ENCODE measurements at regions not wholly inside any gene's neighbourhood (a gene's known extent, or its start where the extent isn't known, plus 50 kb on each side); places are given as distances from the start of the nearest gene placed in this dataset.

- no peak overlapping the region for H2AFZ ChIP-seq
- no peak overlapping the region for H3K4me3 ChIP-seq (ENCODE audit: low read depth, low read length)
- no peak overlapping the region for H3K4me2 ChIP-seq (ENCODE audit: low read length)
- H3K27ac ChIP-seq = no peak overlapping the region
- H3K4me1 ChIP-seq = no peaks in the 10 kb centered on the region
- no peaks in the 10 kb centered on the region for H3K79me2 ChIP-seq
- H3K9ac ChIP-seq = no peak overlapping the region
- no peaks in the 10 kb centered on the region for H3K36me3 ChIP-seq (ENCODE audit: control insufficient read depth, insufficient read depth, low read length)
- no peaks in the 10 kb centered on the region for H3K27me3 ChIP-seq (ENCODE audit: control insufficient read depth, insufficient read depth, low read length)
- H3K9me3 ChIP-seq (ENCODE audit: control insufficient read depth, low read length) = no peaks in the 10 kb centered on the region
- TF ChIP-seq, protein P1, sequence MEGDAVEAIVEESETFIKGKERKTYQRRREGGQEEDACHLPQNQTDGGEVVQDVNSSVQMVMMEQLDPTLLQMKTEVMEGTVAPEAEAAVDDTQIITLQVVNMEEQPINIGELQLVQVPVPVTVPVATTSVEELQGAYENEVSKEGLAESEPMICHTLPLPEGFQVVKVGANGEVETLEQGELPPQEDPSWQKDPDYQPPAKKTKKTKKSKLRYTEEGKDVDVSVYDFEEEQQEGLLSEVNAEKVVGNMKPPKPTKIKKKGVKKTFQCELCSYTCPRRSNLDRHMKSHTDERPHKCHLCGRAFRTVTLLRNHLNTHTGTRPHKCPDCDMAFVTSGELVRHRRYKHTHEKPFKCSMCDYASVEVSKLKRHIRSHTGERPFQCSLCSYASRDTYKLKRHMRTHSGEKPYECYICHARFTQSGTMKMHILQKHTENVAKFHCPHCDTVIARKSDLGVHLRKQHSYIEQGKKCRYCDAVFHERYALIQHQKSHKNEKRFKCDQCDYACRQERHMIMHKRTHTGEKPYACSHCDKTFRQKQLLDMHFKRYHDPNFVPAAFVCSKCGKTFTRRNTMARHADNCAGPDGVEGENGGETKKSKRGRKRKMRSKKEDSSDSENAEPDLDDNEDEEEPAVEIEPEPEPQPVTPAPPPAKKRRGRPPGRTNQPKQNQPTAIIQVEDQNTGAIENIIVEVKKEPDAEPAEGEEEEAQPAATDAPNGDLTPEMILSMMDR (IDR thresholded peaks at IDR 0.05) = no peak
Measured at GRCh38 chr21:41670056-41670805, 96.6 kb downstream of the RIPK4 start.

DNA sequence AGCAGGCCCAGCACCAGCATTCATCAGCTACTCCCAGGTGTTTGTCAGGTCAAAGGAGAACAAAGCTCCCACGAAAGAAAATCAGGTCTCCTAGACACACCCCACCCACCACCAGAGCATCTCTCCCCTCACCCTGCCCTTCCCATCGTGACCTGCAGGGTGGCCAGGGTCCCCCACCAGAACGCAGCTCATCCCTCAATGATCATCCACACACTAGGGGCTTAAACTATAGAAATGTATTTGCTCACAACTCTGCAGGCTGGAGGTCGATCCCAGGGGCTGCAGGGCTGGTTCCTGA lies 97.4 kb downstream of the RIPK4 start:
- Histone ChIP-seq H3K9me3 (ENCODE audit: control insufficient read depth, low read length) (no peaks in the 10 kb centered on the region), H3K27me3 (ENCODE audit: control insufficient read depth, insufficient read depth, low read length) (no peaks in the 10 kb centered on the region), H3K4me2 (ENCODE audit: low read length) (no peak overlapping the region), H3K36me3 (ENCODE audit: control insufficient read depth, insufficient read depth, low read length) (no peaks in the 10 kb centered on the region), H2AFZ (no peak overlapping the region), H3K27ac (no peak overlapping the region), H3K4me3 (ENCODE audit: low read depth, low read length) (no peak overlapping the region), H3K9ac (no peak overlapping the region), H3K79me2 (no peaks in the 10 kb centered on the region), H3K4me1 (no peaks in the 10 kb centered on the region)
- TF ChIP-seq, protein P1 (IDR thresholded peaks at IDR 0.05) = no peak

DNA sequence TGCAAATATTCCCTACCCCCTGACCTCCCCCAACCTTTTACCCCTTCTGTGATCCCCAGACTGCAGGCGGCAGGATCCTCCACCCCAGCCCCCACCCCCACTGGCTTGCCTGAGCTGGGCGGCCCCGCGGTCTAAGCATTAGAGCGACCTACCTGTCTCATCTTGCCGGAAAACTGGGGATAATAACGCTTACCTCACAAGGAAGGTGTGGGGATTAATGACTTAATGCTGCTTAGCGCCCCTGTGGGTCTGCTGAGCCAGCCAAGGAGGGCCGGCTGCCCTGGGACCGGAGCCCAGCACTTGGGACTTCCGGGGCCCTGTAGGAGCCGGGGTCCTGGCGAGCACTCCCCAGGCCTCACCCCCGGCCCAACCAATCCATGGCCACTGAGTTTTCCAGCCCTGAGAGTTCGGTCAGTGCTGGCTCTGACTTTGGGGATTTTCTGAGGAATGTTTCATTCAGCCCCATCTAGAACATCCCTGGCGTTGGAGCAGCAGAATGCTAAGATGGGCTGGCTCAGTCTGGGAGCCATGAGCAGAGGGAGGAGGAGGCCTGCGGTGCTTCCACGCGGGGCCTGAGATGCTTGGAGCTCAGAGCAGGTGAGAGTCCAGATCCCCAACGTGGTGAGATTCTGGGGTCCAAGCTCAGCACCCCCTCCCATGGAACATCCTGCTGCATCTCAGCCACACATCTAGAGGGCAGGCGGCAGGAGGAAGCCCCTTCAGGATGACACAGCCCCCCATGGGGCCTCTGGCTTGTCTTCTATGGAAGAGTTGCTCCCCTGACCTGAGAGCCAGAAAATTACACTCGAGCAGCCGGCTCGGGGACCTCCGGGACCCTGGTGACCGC lies 97.9 kb downstream of the RIPK4 start:
- Histone ChIP-seq H3K79me2 (no peaks in the 10 kb centered on the region), H3K4me1 (no peaks in the 10 kb centered on the region), H3K9me3 (ENCODE audit: control insufficient read depth, low read length) (no peaks in the 10 kb centered on the region), H3K36me3 (ENCODE audit: control insufficient read depth, insufficient read depth, low read length) (no peaks in the 10 kb centered on the region), H3K9ac (no peak overlapping the region), H3K4me2 (ENCODE audit: low read length) (no peak overlapping the region), H3K4me3 (ENCODE audit: low read depth, low read length) (no peak overlapping the region), H3K27ac (no peak overlapping the region), H3K27me3 (ENCODE audit: control insufficient read depth, insufficient read depth, low read length) (no peaks in the 10 kb centered on the region), H2AFZ (no peak overlapping the region)
- TF ChIP-seq, protein P1 (IDR thresholded peaks at IDR 0.05) = no peak

- no peak overlapping the region for H3K4me2 ChIP-seq (ENCODE audit: low read length)
- H3K4me3 ChIP-seq (ENCODE audit: low read depth, low read length) = no peak overlapping the region
- H3K36me3 ChIP-seq (ENCODE audit: control insufficient read depth, insufficient read depth, low read length) = no peaks in the 10 kb centered on the region
- H3K27me3 ChIP-seq (ENCODE audit: control insufficient read depth, insufficient read depth, low read length) = no peaks in the 10 kb centered on the region
- TF ChIP-seq, protein P1 (IDR thresholded peaks at IDR 0.05) = no peak
- H3K4me1 ChIP-seq = no peaks in the 10 kb centered on the region
- no peaks in the 10 kb centered on the region for H3K9me3 ChIP-seq (ENCODE audit: control insufficient read depth, low read length)
- no peaks in the 10 kb centered on the region for H3K79me2 ChIP-seq
- H2AFZ ChIP-seq = no peak overlapping the region
- no peak overlapping the region for H3K27ac ChIP-seq
- no peak overlapping the region for H3K9ac ChIP-seq
Measured at GRCh38 chr21:41668051-41668541, 98.8 kb downstream of the RIPK4 start.

Measured in parathyroid adenoma (tissue), 2 donors.